ENCODE measurements at regions not wholly inside any gene's neighbourhood (a gene's known extent, or its start where the extent isn't known, plus 50 kb on each side); places are given as distances from the start of the nearest gene placed in this dataset.
"Not testable (repeated sequence)": the region's sequence is repeated elsewhere in the genome, so short reads cannot be mapped to it uniquely, and the experiment has no call there.

DNA sequence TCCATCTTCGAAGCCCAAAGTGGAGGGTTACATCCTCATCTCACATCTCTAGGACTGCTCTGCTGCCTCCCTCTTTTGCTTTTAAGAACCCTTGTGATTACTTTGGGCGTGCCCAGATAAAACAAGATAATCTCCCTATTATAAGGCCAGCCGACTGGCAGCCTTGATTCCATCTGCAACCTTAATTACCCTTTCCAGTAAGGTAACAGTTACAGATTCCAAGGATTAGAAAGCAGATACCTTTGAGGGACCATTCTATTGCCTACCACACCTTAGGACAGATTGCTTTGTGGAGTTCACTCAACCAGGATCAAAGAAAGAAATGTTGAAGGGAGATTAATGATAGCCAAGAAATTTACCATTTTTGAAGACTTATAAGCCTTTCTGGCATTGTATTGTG is 250.8 kb upstream of the ACVR2A start:
- no peaks in the 10 kb centered on the region for H3K9me2 ChIP-seq (replicated peaks; ENCODE audit: low read length)
- H3F3A ChIP-seq (ENCODE audit: low read length, unreplicated experiment) = no peaks in the 10 kb centered on the region
- TF ChIP-seq EZH2phosphoT487 (IDR thresholded peaks at IDR 0.05; ENCODE audit: borderline replicate concordance, low read length) (no peak), EZH2 (IDR thresholded peaks at IDR 0.05; ENCODE audit: low read length, unreplicated experiment) (no peak), CTCF (conservative IDR thresholded peaks at IDR 0.05; ENCODE audit: low read depth, low read length) (no peak)
- H3K27ac ChIP-seq (ENCODE audit: low read length) = no peak overlapping the region
- H3K4me1 ChIP-seq (ENCODE audit: insufficient read depth, low read length) = no peaks in the 10 kb centered on the region
- no peak overlapping the region for H3K9ac ChIP-seq (ENCODE audit: low read length)
- CTCF ChIA-PET = no interaction called here
- POLR2A ChIA-PET (ENCODE audit: unreplicated experiment) = no interaction called here
- no peak overlapping the region for H3K4me3 ChIP-seq (ENCODE audit: low read length)
- no peak for ATAC-seq
- H3K27me3 ChIP-seq (ENCODE audit: low read length) = no peaks in the 10 kb centered on the region
- DNase-seq = no peak
- no peaks in the 10 kb centered on the region for H3K79me2 ChIP-seq (ENCODE audit: low read length)
- BruUV-seq (replicated peaks) = no TSS peak
- no peak overlapping the region for H3K4me2 ChIP-seq (ENCODE audit: low read length)
- 0 out of 2 replicates have a peak, but pooled peaks cover 4% of the 10 kb centered on the region for H3K9me3 ChIP-seq (ENCODE audit: low read length)
- no peak overlapping the region for H2AFZ ChIP-seq (ENCODE audit: low read length)
- no peaks in the 10 kb centered on the region for H4K20me1 ChIP-seq (ENCODE audit: low read length)
- intact Hi-C loops (cut with micrococcal nuclease) = no loop called here
- H3K36me3 ChIP-seq (ENCODE audit: low read depth, low read length) = no peaks in the 10 kb centered on the region

DNA sequence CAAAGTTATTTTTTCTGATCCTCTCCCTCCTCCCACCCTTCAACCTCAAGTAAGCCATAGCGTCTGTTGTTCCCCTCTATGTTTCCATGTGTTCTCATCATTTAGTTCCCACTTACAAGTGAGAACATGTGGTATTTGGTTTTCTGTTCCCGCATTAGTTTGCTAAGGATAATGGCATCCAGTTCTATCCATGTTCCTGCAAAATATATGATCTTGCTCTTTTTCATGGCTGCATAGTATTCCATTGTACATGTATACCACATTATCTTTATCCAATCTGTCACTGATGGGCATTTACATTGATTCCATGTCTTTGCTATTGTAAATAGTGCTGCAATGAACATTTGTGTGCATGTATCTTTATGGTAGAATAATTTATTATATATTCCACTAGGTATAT is 252.0 kb upstream of the ACVR2A start:
- H3K9me3 ChIP-seq (ENCODE audit: low read length); H3K4me1 ChIP-seq (ENCODE audit: insufficient read depth, low read length); H3K27ac ChIP-seq (ENCODE audit: low read length); H3K4me3 ChIP-seq (ENCODE audit: low read length); H2AFZ ChIP-seq (ENCODE audit: low read length); CTCF ChIA-PET; H3K79me2 ChIP-seq (ENCODE audit: low read length); H4K20me1 ChIP-seq (ENCODE audit: low read length); BruUV-seq (replicated peaks); H3K27me3 ChIP-seq (ENCODE audit: low read length); H3K9ac ChIP-seq (ENCODE audit: low read length); H3K36me3 ChIP-seq (ENCODE audit: low read depth, low read length); DNase-seq; intact Hi-C loops (cut with micrococcal nuclease); POLR2A ChIA-PET (ENCODE audit: unreplicated experiment); ATAC-seq; H3F3A ChIP-seq (ENCODE audit: low read length, unreplicated experiment); H3K9me2 ChIP-seq (replicated peaks; ENCODE audit: low read length); H3K4me2 ChIP-seq (ENCODE audit: low read length): not testable (repeated sequence)

DNA sequence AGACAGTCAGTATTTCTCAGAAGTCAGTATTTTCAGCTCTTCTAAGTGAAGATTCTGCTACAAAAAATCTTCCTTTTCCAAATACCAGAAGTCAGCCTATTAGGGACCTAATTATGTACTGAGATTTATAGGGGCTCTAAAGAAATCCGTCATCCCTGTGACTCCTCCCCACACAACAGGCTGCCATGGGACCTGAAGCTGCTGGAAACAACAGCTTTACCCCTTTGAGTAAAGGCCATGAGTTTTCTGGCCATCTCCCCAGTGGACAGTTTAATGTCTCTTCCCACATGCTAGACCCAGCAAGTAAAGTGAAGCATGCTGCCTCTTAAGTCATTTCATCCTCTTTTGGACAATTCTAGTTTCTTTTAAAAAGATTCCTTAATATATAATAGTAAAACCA is 255.7 kb upstream of the ACVR2A start:
- no peaks in the 10 kb centered on the region for H4K20me1 ChIP-seq (ENCODE audit: low read length)
- BruUV-seq (replicated peaks) = no TSS peak
- no peaks in the 10 kb centered on the region for H3K4me1 ChIP-seq (ENCODE audit: insufficient read depth, low read length)
- no peaks in the 10 kb centered on the region for H3K79me2 ChIP-seq (ENCODE audit: low read length)
- H3K9ac ChIP-seq (ENCODE audit: low read length) = no peak overlapping the region
- H3K4me2 ChIP-seq (ENCODE audit: low read length) = no peak overlapping the region
- ATAC-seq = no peak
- no peak overlapping the region for H3K27ac ChIP-seq (ENCODE audit: low read length)
- ChIA-PET CTCF (no interaction called here), POLR2A (ENCODE audit: unreplicated experiment) (no interaction called here)
- intact Hi-C loops (cut with micrococcal nuclease) = no loop called here
- H3K4me3 ChIP-seq (ENCODE audit: low read length) = no peak overlapping the region
- no peak overlapping the region for H2AFZ ChIP-seq (ENCODE audit: low read length)
- no peaks in the 10 kb centered on the region for H3F3A ChIP-seq (ENCODE audit: low read length, unreplicated experiment)
- 0 out of 2 replicates have a peak, but pooled peaks cover 4% of the 10 kb centered on the region for H3K9me3 ChIP-seq (ENCODE audit: low read length)
- TF ChIP-seq EZH2phosphoT487 (IDR thresholded peaks at IDR 0.05; ENCODE audit: borderline replicate concordance, low read length) (no peak), CTCF (conservative IDR thresholded peaks at IDR 0.05; ENCODE audit: low read depth, low read length) (no peak)
- no peak for DNase-seq
- no peaks in the 10 kb centered on the region for H3K27me3 ChIP-seq (ENCODE audit: low read length)
- no peaks in the 10 kb centered on the region for H3K36me3 ChIP-seq (ENCODE audit: low read depth, low read length)
- no peaks in the 10 kb centered on the region for H3K9me2 ChIP-seq (replicated peaks; ENCODE audit: low read length)

Data from PC-3 (cell line).